ENCODE measurements at regions not wholly inside any gene's neighbourhood (a gene's known extent, or its start where the extent isn't known, plus 50 kb on each side); places are given as distances from the start of the nearest gene placed in this dataset.

DNA sequence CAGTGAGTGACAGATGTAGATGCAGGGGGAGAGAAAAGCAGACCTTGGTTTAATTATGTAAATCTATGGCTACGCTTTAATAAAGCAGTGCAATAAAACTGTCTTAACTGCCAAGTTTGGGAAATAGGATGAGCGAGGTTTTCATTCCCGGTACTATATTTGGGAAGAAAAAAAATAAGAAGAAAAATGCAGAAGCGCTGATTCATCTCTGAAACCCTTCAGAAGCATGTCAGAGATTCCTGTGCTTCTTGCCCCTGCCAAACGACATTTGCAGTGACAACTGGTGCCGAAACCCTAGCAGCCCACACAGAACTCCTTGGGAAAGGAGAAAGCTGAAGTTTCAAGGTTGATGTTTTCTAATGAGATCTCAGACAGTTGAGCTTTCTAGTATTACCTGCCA is 380.7 kb downstream of the REEP3 start (continued):
- no peak for TF ChIP-seq STAT1 (IDR thresholded peaks at IDR 0.05; ENCODE audit: unreplicated experiment)

DNA sequence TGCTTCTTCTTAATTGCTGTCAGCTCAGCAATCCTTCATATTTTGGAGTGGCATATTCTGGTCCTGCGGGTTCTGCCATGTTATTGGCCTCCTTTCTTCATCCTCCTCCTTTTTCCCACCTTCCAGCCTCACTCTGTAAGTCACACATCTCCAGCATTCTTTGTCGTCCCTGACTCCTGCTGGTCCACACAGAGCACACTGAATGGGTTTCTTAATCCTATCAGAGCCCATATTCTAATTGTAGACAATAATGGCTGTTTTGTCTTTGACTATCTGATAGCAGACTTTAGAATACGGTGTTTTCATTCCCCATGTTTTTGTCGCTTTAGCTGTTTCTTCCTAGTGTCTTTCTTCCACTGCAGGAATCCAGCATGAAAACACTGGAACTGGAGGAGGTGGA is 389.6 kb downstream of the REEP3 start:
- Histone ChIP-seq H2AFZ (peak overlapping the region; percentile 77), H4K20me1 (replicated peaks; ENCODE audit: insufficient read depth) (no peaks in the 10 kb centered on the region), H3F3A (replicated peaks; ENCODE audit: low read depth) (no peaks in the 10 kb centered on the region), H3K27ac (ENCODE audit: low read depth) (no peak overlapping the region), H3K79me2 (replicated peaks; ENCODE audit: insufficient read depth) (no peaks in the 10 kb centered on the region), H3K36me3 (ENCODE audit: insufficient read depth) (no peaks in the 10 kb centered on the region), H3K4me2 (0 out of 2 replicates have a peak overlapping the region, but pooled peaks have one; percentile 29), H3K27me3 (ENCODE audit: insufficient read depth) (no peaks in the 10 kb centered on the region), H3K9me2 (ENCODE audit: insufficient read depth) (peaks cover 5% of the 10 kb centered on the region; the same call in 1 of the 2 replicates), H3K4me1 (ENCODE audit: insufficient read depth) (peaks cover 19% of the 10 kb centered on the region; the same call in 1 of the 2 replicates), H3K4me3 (no peak overlapping the region)
- no peak overlapping the region for H3K4me3 Mint-ChIP-seq
- peaks cover 14% of the 10 kb centered on the region for H3K4me1 Mint-ChIP-seq
- no peaks in the 10 kb centered on the region for H3K9me3 Mint-ChIP-seq
- H3K27ac Mint-ChIP-seq = no peak overlapping the region
- no peak for TF ChIP-seq JUNB (IDR thresholded peaks at IDR 0.05; ENCODE audit: unreplicated experiment)
- TF ChIP-seq NANOG (IDR thresholded peaks at IDR 0.05; ENCODE audit: borderline replicate concordance) = no peak
- no peak for TF ChIP-seq CREB1 (CRISPR knock-in tag; IDR thresholded peaks at IDR 0.05; ENCODE audit: low read depth)
- no peak for TF ChIP-seq STAT1 (IDR thresholded peaks at IDR 0.05; ENCODE audit: unreplicated experiment)
- TF ChIP-seq ZNF114 (CRISPR knock-in tag; IDR thresholded peaks at IDR 0.05) = no peak
- TF ChIP-seq, protein P1, sequence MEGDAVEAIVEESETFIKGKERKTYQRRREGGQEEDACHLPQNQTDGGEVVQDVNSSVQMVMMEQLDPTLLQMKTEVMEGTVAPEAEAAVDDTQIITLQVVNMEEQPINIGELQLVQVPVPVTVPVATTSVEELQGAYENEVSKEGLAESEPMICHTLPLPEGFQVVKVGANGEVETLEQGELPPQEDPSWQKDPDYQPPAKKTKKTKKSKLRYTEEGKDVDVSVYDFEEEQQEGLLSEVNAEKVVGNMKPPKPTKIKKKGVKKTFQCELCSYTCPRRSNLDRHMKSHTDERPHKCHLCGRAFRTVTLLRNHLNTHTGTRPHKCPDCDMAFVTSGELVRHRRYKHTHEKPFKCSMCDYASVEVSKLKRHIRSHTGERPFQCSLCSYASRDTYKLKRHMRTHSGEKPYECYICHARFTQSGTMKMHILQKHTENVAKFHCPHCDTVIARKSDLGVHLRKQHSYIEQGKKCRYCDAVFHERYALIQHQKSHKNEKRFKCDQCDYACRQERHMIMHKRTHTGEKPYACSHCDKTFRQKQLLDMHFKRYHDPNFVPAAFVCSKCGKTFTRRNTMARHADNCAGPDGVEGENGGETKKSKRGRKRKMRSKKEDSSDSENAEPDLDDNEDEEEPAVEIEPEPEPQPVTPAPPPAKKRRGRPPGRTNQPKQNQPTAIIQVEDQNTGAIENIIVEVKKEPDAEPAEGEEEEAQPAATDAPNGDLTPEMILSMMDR (conservative IDR thresholded peaks at IDR 0.05; ENCODE audit: low read depth in 2 of 2) = no peak
- no peak for TF ChIP-seq EZH2 (IDR thresholded peaks at IDR 0.05; ENCODE audit: low read depth, unreplicated experiment)
- TF ChIP-seq ZNF331 (CRISPR knock-in tag; IDR thresholded peaks at IDR 0.05; ENCODE audit: low read depth) = no peak
- TF ChIP-seq EZH2phosphoT487 (IDR thresholded peaks at IDR 0.05; ENCODE audit: unreplicated experiment) = no peak
- TF ChIP-seq ETS1 (IDR thresholded peaks at IDR 0.05) = no peak
- TF ChIP-seq POLR2AphosphoS5 (IDR thresholded peaks at IDR 0.05; ENCODE audit: low read depth) = no peak
- TF ChIP-seq, protein P2, sequence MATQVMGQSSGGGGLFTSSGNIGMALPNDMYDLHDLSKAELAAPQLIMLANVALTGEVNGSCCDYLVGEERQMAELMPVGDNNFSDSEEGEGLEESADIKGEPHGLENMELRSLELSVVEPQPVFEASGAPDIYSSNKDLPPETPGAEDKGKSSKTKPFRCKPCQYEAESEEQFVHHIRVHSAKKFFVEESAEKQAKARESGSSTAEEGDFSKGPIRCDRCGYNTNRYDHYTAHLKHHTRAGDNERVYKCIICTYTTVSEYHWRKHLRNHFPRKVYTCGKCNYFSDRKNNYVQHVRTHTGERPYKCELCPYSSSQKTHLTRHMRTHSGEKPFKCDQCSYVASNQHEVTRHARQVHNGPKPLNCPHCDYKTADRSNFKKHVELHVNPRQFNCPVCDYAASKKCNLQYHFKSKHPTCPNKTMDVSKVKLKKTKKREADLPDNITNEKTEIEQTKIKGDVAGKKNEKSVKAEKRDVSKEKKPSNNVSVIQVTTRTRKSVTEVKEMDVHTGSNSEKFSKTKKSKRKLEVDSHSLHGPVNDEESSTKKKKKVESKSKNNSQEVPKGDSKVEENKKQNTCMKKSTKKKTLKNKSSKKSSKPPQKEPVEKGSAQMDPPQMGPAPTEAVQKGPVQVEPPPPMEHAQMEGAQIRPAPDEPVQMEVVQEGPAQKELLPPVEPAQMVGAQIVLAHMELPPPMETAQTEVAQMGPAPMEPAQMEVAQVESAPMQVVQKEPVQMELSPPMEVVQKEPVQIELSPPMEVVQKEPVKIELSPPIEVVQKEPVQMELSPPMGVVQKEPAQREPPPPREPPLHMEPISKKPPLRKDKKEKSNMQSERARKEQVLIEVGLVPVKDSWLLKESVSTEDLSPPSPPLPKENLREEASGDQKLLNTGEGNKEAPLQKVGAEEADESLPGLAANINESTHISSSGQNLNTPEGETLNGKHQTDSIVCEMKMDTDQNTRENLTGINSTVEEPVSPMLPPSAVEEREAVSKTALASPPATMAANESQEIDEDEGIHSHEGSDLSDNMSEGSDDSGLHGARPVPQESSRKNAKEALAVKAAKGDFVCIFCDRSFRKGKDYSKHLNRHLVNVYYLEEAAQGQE (IDR thresholded peaks at IDR 0.05; ENCODE audit: unreplicated experiment) = no peak
- no peak for TF ChIP-seq ZNF462 (CRISPR knock-in tag; IDR thresholded peaks at IDR 0.05)
- DNase-seq (ENCODE audit: low spot score) (peak; percentile 18), ATAC-seq (peak; percentile 80)
- H3K36me3 Mint-ChIP-seq (ENCODE audit: low read depth) = no peaks in the 10 kb centered on the region
- peaks cover 7% of the 10 kb centered on the region for H3K27me3 Mint-ChIP-seq (ENCODE audit: insufficient read depth, low read depth, poor library complexity)
